ENCODE measurements at regions not wholly inside any gene's neighbourhood (a gene's known extent, or its start where the extent isn't known, plus 50 kb on each side); places are given as distances from the start of the nearest gene placed in this dataset.

DNA sequence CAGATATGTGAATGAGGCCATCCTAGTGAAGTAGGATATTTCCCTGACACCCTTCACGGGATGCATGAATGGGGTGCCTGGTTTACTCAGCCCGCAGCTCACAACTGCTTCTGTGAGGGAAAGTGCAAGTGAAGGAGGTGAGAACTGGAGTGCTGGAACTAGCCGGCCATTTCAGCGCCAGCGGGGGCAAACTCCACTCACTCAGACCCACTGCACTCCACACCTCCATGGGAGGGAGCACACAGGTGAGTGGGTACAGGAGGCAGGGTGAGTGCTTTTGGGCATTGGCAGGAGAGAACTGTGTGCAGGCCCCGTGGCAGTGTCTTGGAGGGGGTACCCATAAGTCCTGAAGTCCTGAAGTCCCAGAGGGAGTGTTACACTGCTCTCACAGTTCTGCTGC lies 1008.4 kb downstream of the SLC6A15 start:
- TF ChIP-seq EP300 (IDR thresholded peaks at IDR 0.05) (no peak), POLR2A (IDR thresholded peaks at IDR 0.05) (no peak)

All from upper lobe of left lung (tissue), 4 donors.